ENCODE measurements at regions not wholly inside any gene's neighbourhood (a gene's known extent, or its start where the extent isn't known, plus 50 kb on each side); places are given as distances from the start of the nearest gene placed in this dataset.

- Histone ChIP-seq H3K4me2 (ENCODE audit: low read depth, low read length) (no peak overlapping the region), H3K79me2 (ENCODE audit: low read length) (no peaks in the 10 kb centered on the region), H4K20me1 (ENCODE audit: insufficient read depth, low read length) (no peaks in the 10 kb centered on the region), H3K27me3 (replicated peaks; ENCODE audit: insufficient read depth, low read length) (no peaks in the 10 kb centered on the region), H3K9ac (ENCODE audit: low read length) (no peak overlapping the region), H3K36me3 (replicated peaks; ENCODE audit: insufficient read depth, low read length) (no peaks in the 10 kb centered on the region), H3F3A (ENCODE audit: insufficient read depth, low read length) (no peaks in the 10 kb centered on the region), H3K27ac (ENCODE audit: low read length) (no peak overlapping the region), H2AFZ (ENCODE audit: low read length) (no peak overlapping the region), H3K9me2 (replicated peaks; ENCODE audit: insufficient read depth, low read length) (no peaks in the 10 kb centered on the region), H3K9me3 (replicated peaks; ENCODE audit: insufficient read depth, low read length) (no peaks in the 10 kb centered on the region), H3K4me1 (ENCODE audit: low read length) (no peaks in the 10 kb centered on the region), H3K4me3 (ENCODE audit: low read length) (no peak overlapping the region)
- TF ChIP-seq CTCF (IDR thresholded peaks at IDR 0.05; ENCODE audit: low read length) (no peak), EZH2phosphoT487 (IDR thresholded peaks at IDR 0.05; ENCODE audit: low read length) (no peak), EZH2 (optimal IDR thresholded peaks at IDR 0.05; ENCODE audit: low read depth, low read length) (no peak)
- no peak for DNase-seq
Measured at GRCh38 chr10:50963063-50963462, 77.6 kb upstream of the A1CF start.

- Histone ChIP-seq H2AFZ (ENCODE audit: low read length) (no peak overlapping the region), H3K9me2 (replicated peaks; ENCODE audit: insufficient read depth, low read length) (no peaks in the 10 kb centered on the region), H3K4me1 (ENCODE audit: low read length) (no peaks in the 10 kb centered on the region)
Measured at GRCh38 chr10:50968386-50969091, 83.1 kb upstream of the A1CF start.

GRCh38 chr10:50972591-50972990, 87.2 kb upstream of the A1CF start:
- Histone ChIP-seq H3K9me2 (replicated peaks; ENCODE audit: insufficient read depth, low read length) (no peaks in the 10 kb centered on the region), H3K9me3 (replicated peaks; ENCODE audit: insufficient read depth, low read length) (no peaks in the 10 kb centered on the region), H3K4me2 (ENCODE audit: low read depth, low read length) (no peak overlapping the region), H3K36me3 (replicated peaks; ENCODE audit: insufficient read depth, low read length) (no peaks in the 10 kb centered on the region), H3K27ac (ENCODE audit: low read length) (no peak overlapping the region), H3K9ac (ENCODE audit: low read length) (no peak overlapping the region), H2AFZ (ENCODE audit: low read length) (no peak overlapping the region), H4K20me1 (ENCODE audit: insufficient read depth, low read length) (no peaks in the 10 kb centered on the region), H3K27me3 (replicated peaks; ENCODE audit: insufficient read depth, low read length) (no peaks in the 10 kb centered on the region), H3F3A (ENCODE audit: insufficient read depth, low read length) (no peaks in the 10 kb centered on the region), H3K4me1 (ENCODE audit: low read length) (no peaks in the 10 kb centered on the region), H3K4me3 (ENCODE audit: low read length) (no peak overlapping the region), H3K79me2 (ENCODE audit: low read length) (no peaks in the 10 kb centered on the region)
- no peak for DNase-seq
- TF ChIP-seq CTCF (IDR thresholded peaks at IDR 0.05; ENCODE audit: low read length) (no peak), EZH2phosphoT487 (IDR thresholded peaks at IDR 0.05; ENCODE audit: low read length) (no peak), EZH2 (optimal IDR thresholded peaks at IDR 0.05; ENCODE audit: low read depth, low read length) (no peak)

More at GRCh38 chr10:50968386-50969091, 83.1 kb upstream of the A1CF start:
- no peaks in the 10 kb centered on the region for H3K9me3 ChIP-seq (replicated peaks; ENCODE audit: insufficient read depth, low read length)
- H3K9ac ChIP-seq (ENCODE audit: low read length): no peak overlapping the region
- no peaks in the 10 kb centered on the region for H3K36me3 ChIP-seq (replicated peaks; ENCODE audit: insufficient read depth, low read length)
- no peaks in the 10 kb centered on the region for H3K27me3 ChIP-seq (replicated peaks; ENCODE audit: insufficient read depth, low read length)
- no peaks in the 10 kb centered on the region for H4K20me1 ChIP-seq (ENCODE audit: insufficient read depth, low read length)
- no peaks in the 10 kb centered on the region for H3F3A ChIP-seq (ENCODE audit: insufficient read depth, low read length)
- no peak for DNase-seq
- no peaks in the 10 kb centered on the region for H3K79me2 ChIP-seq (ENCODE audit: low read length)
- H3K27ac ChIP-seq (ENCODE audit: low read length): no peak overlapping the region
- H3K4me3 ChIP-seq (ENCODE audit: low read length): no peak overlapping the region
- no peak overlapping the region for H3K4me2 ChIP-seq (ENCODE audit: low read depth, low read length)
- TF ChIP-seq CTCF (IDR thresholded peaks at IDR 0.05; ENCODE audit: low read length) (no peak), EZH2phosphoT487 (IDR thresholded peaks at IDR 0.05; ENCODE audit: low read length) (no peak), EZH2 (optimal IDR thresholded peaks at IDR 0.05; ENCODE audit: low read depth, low read length) (no peak)
